ENCODE measurements at regions not wholly inside any gene's neighbourhood (a gene's known extent, or its start where the extent isn't known, plus 50 kb on each side); places are given as distances from the start of the nearest gene placed in this dataset.

- TF ChIP-seq CTCF (conservative IDR thresholded peaks at IDR 0.05) (no peak), EZH2 (IDR thresholded peaks at IDR 0.05; ENCODE audit: low read depth) (no peak)
These were observed 495.4 kb upstream of the AKR1E2 start for GRCh38 chr10:4330636-4331035.
